ENCODE measurements at regions not wholly inside any gene's neighbourhood (a gene's known extent, or its start where the extent isn't known, plus 50 kb on each side); places are given as distances from the start of the nearest gene placed in this dataset.
"Not testable (repeated sequence)": the region's sequence is repeated elsewhere in the genome, so short reads cannot be mapped to it uniquely, and the experiment has no call there.

GRCh38 chr10:47683826-47684475 is 79.4 kb downstream of the SYT15B start:
- no CpG with 5 or more reads among the region's 3 CpGs for WGBS (ENCODE audit: insufficient coverage)
- not testable (repeated sequence) for DNase-seq

GRCh38 chr10:47681638-47681990 is 81.8 kb downstream of the SYT15B start:
- not testable (repeated sequence) for ATAC-seq

More at GRCh38 chr10:47683826-47684475, 79.4 kb downstream of the SYT15B start:
- H3K27me3 Mint-ChIP-seq (ENCODE audit: low read depth in 2 of 2); H3K9me3 Mint-ChIP-seq; H3K4me1 Mint-ChIP-seq; H3K36me3 ChIP-seq (ENCODE audit: control insufficient read depth, insufficient read depth, low read length); H3K9me3 ChIP-seq (ENCODE audit: control insufficient read depth, insufficient read depth, low read length); H3K4me1 ChIP-seq (ENCODE audit: control insufficient read depth, insufficient read depth, low read length); H3K27ac ChIP-seq (ENCODE audit: low read length); intact Hi-C loops (cut with micrococcal nuclease); H3K4me3 Mint-ChIP-seq; H3K27ac Mint-ChIP-seq; ATAC-seq; H3K4me3 ChIP-seq (ENCODE audit: low read length); H3K36me3 Mint-ChIP-seq; H3K27me3 ChIP-seq (ENCODE audit: control insufficient read depth, insufficient read depth, low read length): not testable (repeated sequence)

GRCh38 chr10:47680848-47681637 is 82.3 kb downstream of the SYT15B start:
- H3K27ac Mint-ChIP-seq; DNase-seq; H3K36me3 ChIP-seq (ENCODE audit: control insufficient read depth, insufficient read depth, low read length); H3K4me3 ChIP-seq (ENCODE audit: low read length); H3K4me3 Mint-ChIP-seq; H3K9me3 Mint-ChIP-seq; H3K4me1 ChIP-seq (ENCODE audit: control insufficient read depth, insufficient read depth, low read length); H3K9me3 ChIP-seq (ENCODE audit: control insufficient read depth, insufficient read depth, low read length); intact Hi-C loops (cut with micrococcal nuclease); ATAC-seq; H3K27ac ChIP-seq (ENCODE audit: low read length); H3K4me1 Mint-ChIP-seq; H3K27me3 ChIP-seq (ENCODE audit: control insufficient read depth, insufficient read depth, low read length); H3K27me3 Mint-ChIP-seq (ENCODE audit: low read depth in 2 of 2); H3K36me3 Mint-ChIP-seq: not testable (repeated sequence)
- 90% methylated on average over 1 of the region's 4 CpGs for WGBS (ENCODE audit: insufficient coverage)

More at GRCh38 chr10:47681638-47681990, 81.8 kb downstream of the SYT15B start:
- H3K4me3 ChIP-seq (ENCODE audit: low read length); H3K27me3 ChIP-seq (ENCODE audit: control insufficient read depth, insufficient read depth, low read length); DNase-seq; H3K36me3 ChIP-seq (ENCODE audit: control insufficient read depth, insufficient read depth, low read length); H3K9me3 Mint-ChIP-seq; H3K9me3 ChIP-seq (ENCODE audit: control insufficient read depth, insufficient read depth, low read length); H3K27me3 Mint-ChIP-seq (ENCODE audit: low read depth in 2 of 2); H3K4me1 Mint-ChIP-seq; intact Hi-C loops (cut with micrococcal nuclease); H3K4me1 ChIP-seq (ENCODE audit: control insufficient read depth, insufficient read depth, low read length); H3K4me3 Mint-ChIP-seq; H3K36me3 Mint-ChIP-seq; H3K27ac ChIP-seq (ENCODE audit: low read length); H3K27ac Mint-ChIP-seq: not testable (repeated sequence)
- WGBS (ENCODE audit: insufficient coverage) = no CpG with 5 or more reads among the region's 6 CpGs

GRCh38 chr10:47676102-47676501 is 87.3 kb downstream of the SYT15B start:
- H3K27ac Mint-ChIP-seq; H3K9me3 Mint-ChIP-seq; H3K27me3 ChIP-seq (ENCODE audit: control insufficient read depth, insufficient read depth, low read length); H3K36me3 ChIP-seq (ENCODE audit: control insufficient read depth, insufficient read depth, low read length); intact Hi-C loops (cut with micrococcal nuclease); H3K27ac ChIP-seq (ENCODE audit: low read length); H3K9me3 ChIP-seq (ENCODE audit: control insufficient read depth, insufficient read depth, low read length); H3K4me1 ChIP-seq (ENCODE audit: control insufficient read depth, insufficient read depth, low read length); H3K4me3 Mint-ChIP-seq; H3K4me3 ChIP-seq (ENCODE audit: low read length); ATAC-seq; H3K27me3 Mint-ChIP-seq (ENCODE audit: low read depth in 2 of 2); DNase-seq; H3K36me3 Mint-ChIP-seq; H3K4me1 Mint-ChIP-seq: not testable (repeated sequence)
- no CpG with 5 or more reads among the region's 1 CpG for WGBS (ENCODE audit: insufficient coverage)

GRCh38 chr10:47675577-47675976 is 87.8 kb downstream of the SYT15B start:
- H3K4me3 Mint-ChIP-seq; H3K9me3 Mint-ChIP-seq; H3K27me3 ChIP-seq (ENCODE audit: control insufficient read depth, insufficient read depth, low read length); ATAC-seq; H3K9me3 ChIP-seq (ENCODE audit: control insufficient read depth, insufficient read depth, low read length); H3K27me3 Mint-ChIP-seq (ENCODE audit: low read depth in 2 of 2); H3K27ac ChIP-seq (ENCODE audit: low read length); H3K36me3 ChIP-seq (ENCODE audit: control insufficient read depth, insufficient read depth, low read length); intact Hi-C loops (cut with micrococcal nuclease); H3K4me1 ChIP-seq (ENCODE audit: control insufficient read depth, insufficient read depth, low read length); H3K36me3 Mint-ChIP-seq; H3K4me3 ChIP-seq (ENCODE audit: low read length); H3K4me1 Mint-ChIP-seq; DNase-seq; H3K27ac Mint-ChIP-seq: not testable (repeated sequence)

- H3K27ac Mint-ChIP-seq; ATAC-seq; H3K36me3 ChIP-seq (ENCODE audit: control insufficient read depth, insufficient read depth, low read length); H3K27me3 ChIP-seq (ENCODE audit: control insufficient read depth, insufficient read depth, low read length); H3K4me1 Mint-ChIP-seq; H3K27me3 Mint-ChIP-seq (ENCODE audit: low read depth in 2 of 2); H3K36me3 Mint-ChIP-seq; H3K27ac ChIP-seq (ENCODE audit: low read length); H3K4me3 Mint-ChIP-seq; intact Hi-C loops (cut with micrococcal nuclease); DNase-seq; H3K9me3 Mint-ChIP-seq; H3K4me3 ChIP-seq (ENCODE audit: low read length); H3K4me1 ChIP-seq (ENCODE audit: control insufficient read depth, insufficient read depth, low read length); H3K9me3 ChIP-seq (ENCODE audit: control insufficient read depth, insufficient read depth, low read length): not testable (repeated sequence)
- no CpG with 5 or more reads among the region's 1 CpG for WGBS (ENCODE audit: insufficient coverage)
Measured at GRCh38 chr10:47673128-47673527, 90.3 kb downstream of the SYT15B start.

GRCh38 chr10:47670857-47671256 is 92.5 kb downstream of the SYT15B start:
- H3K27me3 ChIP-seq (ENCODE audit: control insufficient read depth, insufficient read depth, low read length); H3K36me3 ChIP-seq (ENCODE audit: control insufficient read depth, insufficient read depth, low read length); H3K4me1 Mint-ChIP-seq; H3K9me3 ChIP-seq (ENCODE audit: control insufficient read depth, insufficient read depth, low read length); intact Hi-C loops (cut with micrococcal nuclease); H3K4me3 ChIP-seq (ENCODE audit: low read length); H3K27ac ChIP-seq (ENCODE audit: low read length); H3K9me3 Mint-ChIP-seq; H3K36me3 Mint-ChIP-seq; DNase-seq; H3K27ac Mint-ChIP-seq; ATAC-seq; H3K4me1 ChIP-seq (ENCODE audit: control insufficient read depth, insufficient read depth, low read length); H3K4me3 Mint-ChIP-seq: not testable (repeated sequence)
- H3K27me3 Mint-ChIP-seq (ENCODE audit: low read depth in 2 of 2) = peaks cover 5 to 14% of the 10 kb centered on the region in 2 donors
- no CpG with 5 or more reads among the region's 2 CpGs for WGBS (ENCODE audit: insufficient coverage)

Measured in natural killer cell (primary cell).